Upper lobe of left lung (tissue), 4 donors: ENCODE measurements at regions not wholly inside any gene's neighbourhood (a gene's known extent, or its start where the extent isn't known, plus 50 kb on each side); places are given as distances from the start of the nearest gene placed in this dataset.

Experiments used
- EP300 ChIP-seq, 4 donors: sonication (generic); formaldehyde crosslinking; IDR thresholded peaks; one replicate each; pipeline ENCODE4 v1.5.1; 2017; ENCODE audit warnings: antibody characterized with exemption in 4 of 4, control low read depth in 2 of 4
- POLR2A ChIP-seq, 4 donors: fragments of 450-650 bp; IDR thresholded peaks; one replicate each; pipeline ENCODE4 v1.5.1; 2016 to 2017; ENCODE audit warnings: antibody characterized with exemption in 4 of 4, mild to moderate bottlenecking in 2 of 4
- TF ChIP-seq, protein P1 (sequence below), 6 experiments: fragments of 450-650 bp in 4 of 6; fragments of 200-600 bp in 2 of 6; sonication (generic) in 2 of 6; IDR thresholded peaks; one replicate each; pipeline ENCODE4 v1.5.1; 2016 to 2019; ENCODE audit warnings: antibody characterized with exemption in 6 of 6

DNA sequence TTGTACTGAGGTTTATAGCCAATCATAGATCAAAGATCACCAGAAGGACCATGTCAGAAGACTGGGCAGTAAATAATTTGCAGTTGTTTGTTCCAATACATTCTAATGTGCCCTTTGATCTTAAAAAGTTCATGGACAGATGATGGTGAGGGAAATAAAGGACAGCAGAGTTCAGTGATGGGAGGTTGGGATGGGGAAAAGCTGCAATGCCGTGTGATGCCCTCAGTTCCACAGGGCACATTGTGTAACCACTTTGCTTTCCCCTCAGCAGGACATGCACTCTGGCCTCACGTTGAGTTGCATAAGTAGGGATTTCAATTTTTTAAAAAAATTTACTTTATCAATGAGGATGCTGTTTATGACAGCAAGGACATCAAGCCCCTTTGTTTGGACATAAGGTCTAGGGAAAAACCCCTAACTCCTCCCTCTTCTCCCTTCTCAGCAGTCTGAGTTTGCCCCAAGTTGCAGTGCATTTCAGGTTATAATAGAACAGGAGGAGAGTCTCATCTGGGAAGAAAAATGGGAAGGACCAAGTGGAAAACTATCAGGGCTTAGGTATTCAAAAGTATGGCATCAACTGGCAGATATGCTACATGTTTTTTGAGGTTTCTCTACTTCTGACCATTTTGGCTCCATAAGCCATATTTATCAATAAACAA lies 83.1 kb upstream of the TMED7 start:
- TF ChIP-seq, protein P1, sequence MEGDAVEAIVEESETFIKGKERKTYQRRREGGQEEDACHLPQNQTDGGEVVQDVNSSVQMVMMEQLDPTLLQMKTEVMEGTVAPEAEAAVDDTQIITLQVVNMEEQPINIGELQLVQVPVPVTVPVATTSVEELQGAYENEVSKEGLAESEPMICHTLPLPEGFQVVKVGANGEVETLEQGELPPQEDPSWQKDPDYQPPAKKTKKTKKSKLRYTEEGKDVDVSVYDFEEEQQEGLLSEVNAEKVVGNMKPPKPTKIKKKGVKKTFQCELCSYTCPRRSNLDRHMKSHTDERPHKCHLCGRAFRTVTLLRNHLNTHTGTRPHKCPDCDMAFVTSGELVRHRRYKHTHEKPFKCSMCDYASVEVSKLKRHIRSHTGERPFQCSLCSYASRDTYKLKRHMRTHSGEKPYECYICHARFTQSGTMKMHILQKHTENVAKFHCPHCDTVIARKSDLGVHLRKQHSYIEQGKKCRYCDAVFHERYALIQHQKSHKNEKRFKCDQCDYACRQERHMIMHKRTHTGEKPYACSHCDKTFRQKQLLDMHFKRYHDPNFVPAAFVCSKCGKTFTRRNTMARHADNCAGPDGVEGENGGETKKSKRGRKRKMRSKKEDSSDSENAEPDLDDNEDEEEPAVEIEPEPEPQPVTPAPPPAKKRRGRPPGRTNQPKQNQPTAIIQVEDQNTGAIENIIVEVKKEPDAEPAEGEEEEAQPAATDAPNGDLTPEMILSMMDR (IDR thresholded peaks at IDR 0.05): no peak
- TF ChIP-seq POLR2A (IDR thresholded peaks at IDR 0.05): no peak
- no peak for TF ChIP-seq EP300 (IDR thresholded peaks at IDR 0.05)
